ENCODE measurements at regions not wholly inside any gene's neighbourhood (a gene's known extent, or its start where the extent isn't known, plus 50 kb on each side); places are given as distances from the start of the nearest gene placed in this dataset.
"Not testable (repeated sequence)": the region's sequence is repeated elsewhere in the genome, so short reads cannot be mapped to it uniquely, and the experiment has no call there.

GRCh38 chr7:86444245-86444644 is 199.5 kb upstream of the GRM3 start:
- Mint-ChIP-seq H3K9me3 (no peaks in the 10 kb centered on the region), H3K36me3 (ENCODE audit: insufficient read depth) (no peaks in the 10 kb centered on the region), H3K4me1 (ENCODE audit: low read depth) (no peaks in the 10 kb centered on the region), H3K4me3 (no peak overlapping the region), H3K27me3 (ENCODE audit: low read depth) (no peaks in the 10 kb centered on the region)
- ATAC-seq (no peak), DNase-seq (no peak)

DNA sequence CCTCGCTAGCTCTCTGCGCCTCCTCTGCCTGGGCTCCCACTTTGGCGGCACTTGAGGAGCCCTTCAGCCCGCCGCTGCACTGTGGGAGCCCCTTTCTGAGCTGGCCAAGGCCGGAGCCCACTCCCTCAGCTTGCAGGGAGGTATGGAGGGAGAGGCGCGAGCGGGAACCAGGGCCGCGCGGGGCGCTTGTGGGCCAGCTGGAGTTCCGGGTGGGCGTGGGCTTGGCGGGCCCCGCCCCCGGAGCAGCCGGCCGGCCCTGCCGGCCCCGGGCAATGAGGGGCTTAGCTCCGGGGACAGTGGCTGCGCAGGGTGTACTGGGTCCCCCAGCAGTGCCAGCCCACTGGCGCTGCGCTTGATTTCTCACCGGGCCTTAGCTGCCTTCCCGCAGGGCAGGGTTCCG is 203.3 kb upstream of the GRM3 start:
- H3K4me1 Mint-ChIP-seq (ENCODE audit: low read depth); H3K27me3 Mint-ChIP-seq (ENCODE audit: low read depth); H3K9me3 Mint-ChIP-seq; ATAC-seq; DNase-seq; H3K36me3 Mint-ChIP-seq (ENCODE audit: insufficient read depth); H3K4me3 Mint-ChIP-seq: not testable (repeated sequence)

DNA sequence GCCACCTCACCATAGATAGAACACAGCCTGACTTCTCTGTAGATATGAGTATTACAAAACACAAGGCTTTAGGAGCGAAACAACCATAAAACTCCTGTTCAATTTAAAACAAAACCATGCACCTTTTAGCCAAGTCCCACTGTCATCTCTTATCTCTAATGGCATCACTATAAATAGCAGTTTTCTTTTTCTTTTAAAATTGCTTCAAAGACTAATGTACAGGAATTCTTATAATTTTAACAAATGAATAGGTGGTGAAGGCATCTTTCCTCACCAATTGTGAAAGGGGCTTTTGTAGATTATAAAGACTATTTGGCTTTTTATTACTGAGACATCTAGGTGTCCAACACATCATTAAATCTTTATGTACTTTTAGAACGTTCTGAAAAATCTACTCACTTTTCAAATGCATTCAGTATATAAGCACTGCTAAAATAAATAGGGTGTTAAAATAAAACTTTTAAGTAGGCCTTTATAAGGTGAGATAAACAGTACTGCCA is 205.7 kb upstream of the GRM3 start:
- no peaks in the 10 kb centered on the region for H3K4me1 Mint-ChIP-seq (ENCODE audit: low read depth)
- no peaks in the 10 kb centered on the region for H3K27me3 Mint-ChIP-seq (ENCODE audit: low read depth)
- H3K4me3 Mint-ChIP-seq = no peak overlapping the region
- no peaks in the 10 kb centered on the region for H3K36me3 Mint-ChIP-seq (ENCODE audit: insufficient read depth)
- DNase-seq = no peak
- no peaks in the 10 kb centered on the region for H3K9me3 Mint-ChIP-seq
- no peak for ATAC-seq

DNA sequence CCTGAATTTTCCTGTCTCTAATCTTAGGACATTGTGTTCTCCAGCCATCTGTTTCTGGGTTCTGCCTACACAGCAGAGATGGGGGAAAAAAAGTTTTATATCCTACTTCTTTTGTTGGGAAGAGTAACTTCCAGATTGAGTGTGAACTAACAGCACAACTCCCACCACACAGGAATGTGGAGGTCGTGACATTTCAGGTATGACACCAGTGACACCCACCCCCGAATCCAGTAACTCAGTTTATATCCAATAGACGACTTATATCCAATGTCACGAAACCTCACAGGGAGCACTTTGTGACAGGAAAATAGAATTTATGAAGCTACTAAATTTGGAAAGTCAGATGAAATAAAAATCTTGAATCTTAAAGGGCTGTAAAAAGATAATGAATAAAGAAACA is 211.9 kb upstream of the GRM3 start:
- Mint-ChIP-seq H3K27me3 (ENCODE audit: low read depth) (no peaks in the 10 kb centered on the region), H3K9me3 (peaks cover under 1% of the 10 kb centered on the region), H3K4me3 (no peak overlapping the region), H3K4me1 (ENCODE audit: low read depth) (no peaks in the 10 kb centered on the region), H3K36me3 (ENCODE audit: insufficient read depth) (no peaks in the 10 kb centered on the region)
- DNase-seq (no peak), ATAC-seq (no peak)

GRCh38 chr7:86411814-86412213 is 231.9 kb upstream of the GRM3 start:
- no peaks in the 10 kb centered on the region for H3K9me3 Mint-ChIP-seq
- no peak for DNase-seq
- H3K36me3 Mint-ChIP-seq (ENCODE audit: insufficient read depth) = no peaks in the 10 kb centered on the region
- H3K27me3 Mint-ChIP-seq (ENCODE audit: low read depth) = no peaks in the 10 kb centered on the region
- H3K4me1 Mint-ChIP-seq (ENCODE audit: low read depth) = no peaks in the 10 kb centered on the region
- H3K4me3 Mint-ChIP-seq = no peak overlapping the region
- ATAC-seq = no peak

- DNase-seq = no peak
- H3K4me3 Mint-ChIP-seq = no peak overlapping the region
- no peaks in the 10 kb centered on the region for H3K4me1 Mint-ChIP-seq (ENCODE audit: low read depth)
- H3K36me3 Mint-ChIP-seq (ENCODE audit: insufficient read depth) = no peaks in the 10 kb centered on the region
- H3K27me3 Mint-ChIP-seq (ENCODE audit: low read depth) = no peaks in the 10 kb centered on the region
- no peaks in the 10 kb centered on the region for H3K9me3 Mint-ChIP-seq
- ATAC-seq = no peak
These were observed 236.4 kb upstream of the GRM3 start for GRCh38 chr7:86407291-86407690.

- H3K9me3 Mint-ChIP-seq = peaks cover 10% of the 10 kb centered on the region
- no peaks in the 10 kb centered on the region for H3K4me1 Mint-ChIP-seq (ENCODE audit: low read depth)
- ATAC-seq = no peak
- no peak overlapping the region for H3K4me3 Mint-ChIP-seq
- H3K36me3 Mint-ChIP-seq (ENCODE audit: insufficient read depth) = no peaks in the 10 kb centered on the region
- H3K27me3 Mint-ChIP-seq (ENCODE audit: low read depth) = no peaks in the 10 kb centered on the region
- no peak for DNase-seq
These were observed 251.9 kb upstream of the GRM3 start for GRCh38 chr7:86391813-86392212.

GRCh38 chr7:86375602-86376001 is 268.1 kb upstream of the GRM3 start:
- ATAC-seq; H3K4me1 Mint-ChIP-seq (ENCODE audit: low read depth); H3K27me3 Mint-ChIP-seq (ENCODE audit: low read depth); H3K36me3 Mint-ChIP-seq (ENCODE audit: insufficient read depth); H3K4me3 Mint-ChIP-seq; DNase-seq: not testable (repeated sequence)
- peaks cover 16% of the 10 kb centered on the region for H3K9me3 Mint-ChIP-seq

- H3K9me3 Mint-ChIP-seq = peaks cover 5% of the 10 kb centered on the region
These were observed 271.4 kb upstream of the GRM3 start for GRCh38 chr7:86372262-86372661.

GRCh38 chr7:86366946-86367345 is 276.8 kb upstream of the GRM3 start:
- Mint-ChIP-seq H3K4me1 (ENCODE audit: low read depth) (no peaks in the 10 kb centered on the region), H3K36me3 (ENCODE audit: insufficient read depth) (no peaks in the 10 kb centered on the region)
- no peak for ATAC-seq

More at GRCh38 chr7:86372262-86372661, 271.4 kb upstream of the GRM3 start:
- ATAC-seq (no peak), DNase-seq (no peak)
- no peak overlapping the region for H3K4me3 Mint-ChIP-seq
- H3K27me3 Mint-ChIP-seq (ENCODE audit: low read depth) = no peaks in the 10 kb centered on the region
- H3K4me1 Mint-ChIP-seq (ENCODE audit: low read depth) = no peaks in the 10 kb centered on the region
- no peaks in the 10 kb centered on the region for H3K36me3 Mint-ChIP-seq (ENCODE audit: insufficient read depth)

DNA sequence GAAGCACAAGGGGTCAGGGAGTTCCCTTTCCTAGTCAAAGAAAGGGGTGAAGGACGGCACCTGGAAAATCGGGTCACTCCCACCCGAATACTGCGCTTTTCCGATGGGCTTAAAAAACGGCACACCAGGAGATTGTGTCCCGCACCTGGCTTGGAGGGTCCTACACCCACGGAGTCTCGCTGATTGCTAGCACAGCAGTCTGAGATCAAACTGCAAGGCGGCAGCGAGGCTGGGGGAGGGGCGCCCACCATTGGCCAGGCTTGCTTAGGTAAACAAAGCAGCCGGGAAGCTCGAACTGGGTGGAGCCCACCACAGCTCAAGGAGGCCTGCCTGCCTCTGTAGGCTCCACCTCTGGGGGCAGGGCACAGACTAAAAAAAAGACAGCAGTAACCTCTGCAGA is 303.3 kb upstream of the GRM3 start:
- H3K4me3 Mint-ChIP-seq; H3K4me1 Mint-ChIP-seq (ENCODE audit: low read depth); H3K9me3 Mint-ChIP-seq; H3K27me3 Mint-ChIP-seq (ENCODE audit: low read depth); DNase-seq; H3K36me3 Mint-ChIP-seq (ENCODE audit: insufficient read depth); ATAC-seq: not testable (repeated sequence)

More at GRCh38 chr7:86366946-86367345, 276.8 kb upstream of the GRM3 start:
- no peak overlapping the region for H3K4me3 Mint-ChIP-seq
- DNase-seq = no peak
- peaks cover 6% of the 10 kb centered on the region for H3K9me3 Mint-ChIP-seq
- no peaks in the 10 kb centered on the region for H3K27me3 Mint-ChIP-seq (ENCODE audit: low read depth)

- DNase-seq (no peak), ATAC-seq (no peak)
- Mint-ChIP-seq H3K36me3 (ENCODE audit: insufficient read depth) (no peaks in the 10 kb centered on the region), H3K4me3 (no peak overlapping the region), H3K4me1 (ENCODE audit: low read depth) (no peaks in the 10 kb centered on the region), H3K9me3 (peaks cover 4% of the 10 kb centered on the region), H3K27me3 (ENCODE audit: low read depth) (no peaks in the 10 kb centered on the region)
These were observed 304.7 kb upstream of the GRM3 start for GRCh38 chr7:86339051-86339450.

- ATAC-seq (no peak), DNase-seq (no peak)
- no peaks in the 10 kb centered on the region for H3K36me3 Mint-ChIP-seq (ENCODE audit: insufficient read depth)
- no peaks in the 10 kb centered on the region for H3K4me1 Mint-ChIP-seq (ENCODE audit: low read depth)
- peaks cover 11% of the 10 kb centered on the region for H3K9me3 Mint-ChIP-seq
- no peaks in the 10 kb centered on the region for H3K27me3 Mint-ChIP-seq (ENCODE audit: low read depth)
- no peak overlapping the region for H3K4me3 Mint-ChIP-seq
These were observed 314.8 kb upstream of the GRM3 start for GRCh38 chr7:86328801-86329433.

- Mint-ChIP-seq H3K4me1 (ENCODE audit: low read depth) (no peaks in the 10 kb centered on the region), H3K36me3 (ENCODE audit: insufficient read depth) (no peaks in the 10 kb centered on the region)
These were observed 316.9 kb upstream of the GRM3 start for GRCh38 chr7:86326847-86327246.

DNA sequence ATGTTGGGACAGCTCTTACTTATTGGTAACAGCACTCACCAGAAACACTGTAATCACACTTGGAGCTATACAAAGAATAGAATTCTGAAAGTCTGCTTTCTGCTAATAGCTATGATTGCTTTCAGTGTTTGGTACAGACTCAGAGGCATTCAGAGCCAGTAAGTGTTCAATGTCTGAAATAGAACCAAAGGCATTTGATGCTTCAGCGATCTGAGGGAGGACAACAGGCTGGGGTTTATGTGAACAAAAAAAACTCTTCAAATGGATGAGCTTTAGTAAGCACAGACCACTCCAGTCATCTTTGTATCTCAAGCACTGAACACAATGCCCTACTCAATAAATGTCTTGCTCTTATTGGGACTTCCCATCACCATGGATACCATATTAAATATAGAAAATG is 322.8 kb upstream of the GRM3 start:
- Mint-ChIP-seq H3K36me3 (ENCODE audit: insufficient read depth) (no peaks in the 10 kb centered on the region), H3K4me3 (no peak overlapping the region)

More at GRCh38 chr7:86326847-86327246, 316.9 kb upstream of the GRM3 start:
- H3K9me3 Mint-ChIP-seq = peaks cover 11% of the 10 kb centered on the region
- DNase-seq (no peak), ATAC-seq (no peak)
- H3K27me3 Mint-ChIP-seq (ENCODE audit: low read depth) = no peaks in the 10 kb centered on the region
- H3K4me3 Mint-ChIP-seq = no peak overlapping the region

More for the DNA sequence above, 322.8 kb upstream of the GRM3 start:
- peaks cover 3% of the 10 kb centered on the region for H3K9me3 Mint-ChIP-seq
- DNase-seq (no peak), ATAC-seq (no peak)
- H3K4me1 Mint-ChIP-seq (ENCODE audit: low read depth) = no peaks in the 10 kb centered on the region
- no peaks in the 10 kb centered on the region for H3K27me3 Mint-ChIP-seq (ENCODE audit: low read depth)
